CD8-positive, alpha-beta memory T cell (primary cell): ENCODE measurements at regions not wholly inside any gene's neighbourhood (a gene's known extent, or its start where the extent isn't known, plus 50 kb on each side); places are given as distances from the start of the nearest gene placed in this dataset.

ENCODE experiments used
- CTCF ChIA-PET: fragments of 350-600 bp; sonication (Branson Sonifier 250); formaldehyde crosslinking; loops from one replicate; lab custom pipeline; 2021; ENCODE audit warnings: antibody characterized with exemption; lab: Charles Lee
- POLR2A ChIA-PET: fragments of 350-600 bp; sonication (Branson Sonifier 250); formaldehyde crosslinking; loops from one replicate; lab custom pipeline; 2021; ENCODE audit warnings: antibody characterized with exemption; lab: Charles Lee
- DNase-seq, 5 donors: peaks; one replicate each; pipeline versions ENCODE4 v3.0.0 to v3.0.0-alpha.2; 2020 to 2022; ENCODE audit warnings: mixed read lengths in 1 of 5
- H3K27ac ChIP-seq: one replicate; pipeline ENCODE4 v1.7.0; 2013; ENCODE audit warnings: low read depth, mild to moderate bottlenecking, low read length, moderate library complexity
- H3K27me3 ChIP-seq: 2 replicates; pipeline ENCODE4 v1.7.0; 2013; ENCODE audit warnings: low read length, mild to moderate bottlenecking; ENCODE audit not compliant: insufficient read depth, poor library complexity, severe bottlenecking
- H3K36me3 ChIP-seq: 2 replicates; pipeline ENCODE4 v1.7.0; 2013; ENCODE audit warnings: mild to moderate bottlenecking, low read length, moderate library complexity; ENCODE audit not compliant: insufficient read depth
- H3K4me1 ChIP-seq: 2 replicates; pipeline ENCODE4 v1.7.0; 2013; ENCODE audit warnings: mild to moderate bottlenecking, low read length, moderate library complexity; ENCODE audit not compliant: insufficient read depth
- H3K4me3 ChIP-seq: 2 replicates; pipeline ENCODE4 v1.7.0; 2013; ENCODE audit warnings: mild to moderate bottlenecking, low read length
- H3K9me3 ChIP-seq: 2 replicates; pipeline ENCODE4 v1.7.0; 2013; ENCODE audit warnings: mild to moderate bottlenecking, low read length
- H3K27ac Mint-ChIP-seq, 8 donors: one replicate each; pipeline ENCODE4 v1.8.0; 2020 to 2021; ENCODE audit warnings: mixed read lengths in 8 of 8, mild to moderate bottlenecking in 6 of 8, inconsistent platforms in 3 of 8, moderate library complexity in 3 of 8
- H3K27me3 Mint-ChIP-seq, 2 donors: one replicate each; pipeline ENCODE4 v1.8.0; 2020 to 2021; ENCODE audit warnings: mixed read lengths in 2 of 2, mild to moderate bottlenecking in 1 of 2, moderate library complexity in 1 of 2
- H3K36me3 Mint-ChIP-seq, 3 donors: one replicate each; pipeline ENCODE4 v1.8.0; 2020 to 2021; ENCODE audit warnings: mixed read lengths in 3 of 3, inconsistent platforms in 1 of 3, mild to moderate bottlenecking in 1 of 3
- H3K4me1 Mint-ChIP-seq, 3 donors: one replicate each; pipeline ENCODE4 v1.8.0; 2020 to 2021; ENCODE audit warnings: mixed read lengths in 3 of 3, inconsistent platforms in 1 of 3, mild to moderate bottlenecking in 1 of 3
- H3K4me3 Mint-ChIP-seq, 7 donors: one replicate each; pipeline ENCODE4 v1.8.0; 2020 to 2021; ENCODE audit warnings: mixed read lengths in 7 of 7, mild to moderate bottlenecking in 6 of 7, moderate library complexity in 4 of 7, inconsistent platforms in 2 of 7
- H3K9me3 Mint-ChIP-seq, 5 donors: one replicate each; pipeline ENCODE4 v1.8.0; 2020 to 2022; ENCODE audit warnings: mixed read lengths in 5 of 5, mild to moderate bottlenecking in 3 of 5, moderate library complexity in 2 of 5, inconsistent platforms in 1 of 5

GRCh38 chr2:76288146-76288545 is 577.4 kb upstream of the GCFC2 start:
- H3K4me3 ChIP-seq = no peak overlapping the region
- no peaks in the 10 kb centered on the region for H3K4me1 Mint-ChIP-seq
- H3K4me1 ChIP-seq = no peaks in the 10 kb centered on the region
- H3K27me3 Mint-ChIP-seq = no peaks in the 10 kb centered on the region
- H3K9me3 ChIP-seq = no peaks in the 10 kb centered on the region
- H3K27ac ChIP-seq = no peak overlapping the region
- no peak overlapping the region for H3K4me3 Mint-ChIP-seq
- no peaks in the 10 kb centered on the region for H3K36me3 ChIP-seq
- POLR2A ChIA-PET = no interaction called here
- peaks cover 0 to 12% (median 9%) of the 10 kb centered on the region in 5 donors for H3K9me3 Mint-ChIP-seq
- no peak for DNase-seq
- CTCF ChIA-PET = no interaction called here
- no peak overlapping the region for H3K27ac Mint-ChIP-seq
- H3K27me3 ChIP-seq = no peaks in the 10 kb centered on the region
- no peaks in the 10 kb centered on the region for H3K36me3 Mint-ChIP-seq

GRCh38 chr2:76283350-76283749 is 572.6 kb upstream of the GCFC2 start:
- Histone ChIP-seq H3K4me3 (no peak overlapping the region), H3K36me3 (no peaks in the 10 kb centered on the region), H3K9me3 (no peaks in the 10 kb centered on the region), H3K4me1 (no peaks in the 10 kb centered on the region), H3K27ac (no peak overlapping the region), H3K27me3 (no peaks in the 10 kb centered on the region)
- H3K27ac Mint-ChIP-seq = no peak overlapping the region
- ChIA-PET POLR2A (no interaction called here), CTCF (no interaction called here)
- DNase-seq = no peak
- H3K4me3 Mint-ChIP-seq = no peak overlapping the region
- H3K4me1 Mint-ChIP-seq = no peaks in the 10 kb centered on the region
- no peaks in the 10 kb centered on the region for H3K36me3 Mint-ChIP-seq
- peaks cover 3 to 12% (median 6%) of the 10 kb centered on the region in 5 donors for H3K9me3 Mint-ChIP-seq
- no peaks in the 10 kb centered on the region for H3K27me3 Mint-ChIP-seq

- H3K4me3 Mint-ChIP-seq = no peak overlapping the region
- H3K27me3 ChIP-seq = no peaks in the 10 kb centered on the region
- no peaks in the 10 kb centered on the region for H3K27me3 Mint-ChIP-seq
- H3K4me3 ChIP-seq = no peak overlapping the region
- H3K4me1 Mint-ChIP-seq = no peaks in the 10 kb centered on the region
- CTCF ChIA-PET = no interaction called here
- no peak overlapping the region for H3K27ac ChIP-seq
- no peak for DNase-seq
- H3K27ac Mint-ChIP-seq = no peak overlapping the region
- no peaks in the 10 kb centered on the region for H3K36me3 Mint-ChIP-seq
- no peaks in the 10 kb centered on the region for H3K9me3 ChIP-seq
- H3K9me3 Mint-ChIP-seq = peaks cover 4 to 14% (median 8%) of the 10 kb centered on the region in 5 donors
- no peaks in the 10 kb centered on the region for H3K4me1 ChIP-seq
- H3K36me3 ChIP-seq = no peaks in the 10 kb centered on the region
- POLR2A ChIA-PET = no interaction called here
Measured at GRCh38 chr2:76281156-76281841, 570.6 kb upstream of the GCFC2 start.

- peaks cover 4 to 16% (median 8%) of the 10 kb centered on the region in 5 donors for H3K9me3 Mint-ChIP-seq
- POLR2A ChIA-PET = no interaction called here
- no peak for DNase-seq
- CTCF ChIA-PET = no interaction called here
- Histone ChIP-seq H3K4me1 (no peaks in the 10 kb centered on the region), H3K36me3 (no peaks in the 10 kb centered on the region), H3K9me3 (no peaks in the 10 kb centered on the region), H3K4me3 (no peak overlapping the region), H3K27ac (no peak overlapping the region), H3K27me3 (no peaks in the 10 kb centered on the region)
- H3K27ac Mint-ChIP-seq = no peak overlapping the region
- no peaks in the 10 kb centered on the region for H3K27me3 Mint-ChIP-seq
- no peaks in the 10 kb centered on the region for H3K4me1 Mint-ChIP-seq
- no peak overlapping the region for H3K4me3 Mint-ChIP-seq
- no peaks in the 10 kb centered on the region for H3K36me3 Mint-ChIP-seq
Measured at GRCh38 chr2:76280686-76281085, 570.0 kb upstream of the GCFC2 start.

- Mint-ChIP-seq H3K27ac (peak overlapping the region in 1 of 8 donors; percentile 42), H3K9me3 (peaks cover 4 to 18% (median 8%) of the 10 kb centered on the region in 5 donors), H3K4me1 (no peaks in the 10 kb centered on the region), H3K27me3 (no peaks in the 10 kb centered on the region), H3K4me3 (no peak overlapping the region), H3K36me3 (no peaks in the 10 kb centered on the region)
- DNase-seq = no peak
- Histone ChIP-seq H3K4me1 (no peaks in the 10 kb centered on the region), H3K4me3 (no peak overlapping the region), H3K27ac (no peak overlapping the region), H3K9me3 (no peaks in the 10 kb centered on the region), H3K27me3 (no peaks in the 10 kb centered on the region), H3K36me3 (no peaks in the 10 kb centered on the region)
- CTCF ChIA-PET = no interaction called here
- POLR2A ChIA-PET = no interaction called here
Measured at GRCh38 chr2:76279142-76279541, 568.4 kb upstream of the GCFC2 start.

GRCh38 chr2:76275788-76276187 is 565.1 kb upstream of the GCFC2 start:
- Histone ChIP-seq H3K9me3 (no peaks in the 10 kb centered on the region), H3K27me3 (no peaks in the 10 kb centered on the region), H3K36me3 (no peaks in the 10 kb centered on the region), H3K4me1 (no peaks in the 10 kb centered on the region), H3K27ac (no peak overlapping the region), H3K4me3 (no peak overlapping the region)
- no peak overlapping the region for H3K27ac Mint-ChIP-seq
- no peaks in the 10 kb centered on the region for H3K36me3 Mint-ChIP-seq
- H3K27me3 Mint-ChIP-seq = no peaks in the 10 kb centered on the region
- no peaks in the 10 kb centered on the region for H3K4me1 Mint-ChIP-seq
- POLR2A ChIA-PET = no interaction called here
- CTCF ChIA-PET = no interaction called here
- peaks cover 5 to 25% (median 12%) of the 10 kb centered on the region in 5 donors for H3K9me3 Mint-ChIP-seq
- H3K4me3 Mint-ChIP-seq = no peak overlapping the region
- DNase-seq = no peak

- Histone ChIP-seq H3K27me3 (no peaks in the 10 kb centered on the region), H3K9me3 (no peaks in the 10 kb centered on the region), H3K4me3 (no peak overlapping the region), H3K27ac (no peak overlapping the region), H3K4me1 (no peaks in the 10 kb centered on the region), H3K36me3 (no peaks in the 10 kb centered on the region)
- Mint-ChIP-seq H3K4me1 (no peaks in the 10 kb centered on the region), H3K27ac (no peak overlapping the region), H3K27me3 (no peaks in the 10 kb centered on the region), H3K36me3 (no peaks in the 10 kb centered on the region), H3K4me3 (no peak overlapping the region), H3K9me3 (peaks cover 5 to 33% (median 10%) of the 10 kb centered on the region in 5 donors)
- ChIA-PET POLR2A (no interaction called here), CTCF (no interaction called here)
- DNase-seq = no peak
Measured at GRCh38 chr2:76274676-76275075, 564.0 kb upstream of the GCFC2 start.

- ChIA-PET CTCF (no interaction called here), POLR2A (no interaction called here)
- Histone ChIP-seq H3K36me3 (no peaks in the 10 kb centered on the region), H3K4me3 (no peak overlapping the region), H3K4me1 (no peaks in the 10 kb centered on the region), H3K27ac (no peak overlapping the region), H3K9me3 (no peaks in the 10 kb centered on the region), H3K27me3 (no peaks in the 10 kb centered on the region)
- Mint-ChIP-seq H3K4me3 (no peak overlapping the region), H3K4me1 (no peaks in the 10 kb centered on the region), H3K36me3 (no peaks in the 10 kb centered on the region), H3K27ac (no peak overlapping the region), H3K27me3 (no peaks in the 10 kb centered on the region), H3K9me3 (peaks cover 5 to 33% (median 10%) of the 10 kb centered on the region in 5 donors)
- no peak for DNase-seq
Measured at GRCh38 chr2:76274160-76274559, 563.4 kb upstream of the GCFC2 start.
